ENCODE measurements at regions not wholly inside any gene's neighbourhood (a gene's known extent, or its start where the extent isn't known, plus 50 kb on each side); places are given as distances from the start of the nearest gene placed in this dataset.

- peak; percentile 9 for DNase-seq
- TF ChIP-seq, protein P1, sequence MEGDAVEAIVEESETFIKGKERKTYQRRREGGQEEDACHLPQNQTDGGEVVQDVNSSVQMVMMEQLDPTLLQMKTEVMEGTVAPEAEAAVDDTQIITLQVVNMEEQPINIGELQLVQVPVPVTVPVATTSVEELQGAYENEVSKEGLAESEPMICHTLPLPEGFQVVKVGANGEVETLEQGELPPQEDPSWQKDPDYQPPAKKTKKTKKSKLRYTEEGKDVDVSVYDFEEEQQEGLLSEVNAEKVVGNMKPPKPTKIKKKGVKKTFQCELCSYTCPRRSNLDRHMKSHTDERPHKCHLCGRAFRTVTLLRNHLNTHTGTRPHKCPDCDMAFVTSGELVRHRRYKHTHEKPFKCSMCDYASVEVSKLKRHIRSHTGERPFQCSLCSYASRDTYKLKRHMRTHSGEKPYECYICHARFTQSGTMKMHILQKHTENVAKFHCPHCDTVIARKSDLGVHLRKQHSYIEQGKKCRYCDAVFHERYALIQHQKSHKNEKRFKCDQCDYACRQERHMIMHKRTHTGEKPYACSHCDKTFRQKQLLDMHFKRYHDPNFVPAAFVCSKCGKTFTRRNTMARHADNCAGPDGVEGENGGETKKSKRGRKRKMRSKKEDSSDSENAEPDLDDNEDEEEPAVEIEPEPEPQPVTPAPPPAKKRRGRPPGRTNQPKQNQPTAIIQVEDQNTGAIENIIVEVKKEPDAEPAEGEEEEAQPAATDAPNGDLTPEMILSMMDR (IDR thresholded peaks at IDR 0.05) = no peak
- no peak for TF ChIP-seq POLR2A (IDR thresholded peaks at IDR 0.05)
- intact Hi-C loops (cut with DNase I; ENCODE audit: low total_unique reads) = no loop called here
- no peaks in the 10 kb centered on the region for H3K9me3 ChIP-seq
- no peak overlapping the region for H3K27ac ChIP-seq
- 91 to 92% methylated on average over 15 of the region's 15 CpGs for WGBS, 2 donors
- H3K27me3 ChIP-seq = no peaks in the 10 kb centered on the region
- no peak overlapping the region for H3K4me3 ChIP-seq
- no peaks in the 10 kb centered on the region for H3K36me3 ChIP-seq (ENCODE audit: low read depth, missing control alignments)
- H3K4me1 ChIP-seq = no peaks in the 10 kb centered on the region
Observed at GRCh38 chr6:170108890-170109587, 181.8 kb downstream of the DLL1 start.

- no peaks in the 10 kb centered on the region for H3K27me3 ChIP-seq
- TF ChIP-seq, protein P1 (IDR thresholded peaks at IDR 0.05) = no peak
- no peak for TF ChIP-seq POLR2A (IDR thresholded peaks at IDR 0.05)
- DNase-seq = peak; percentile 6
- no peaks in the 10 kb centered on the region for H3K4me1 ChIP-seq
- intact Hi-C loops (cut with DNase I; ENCODE audit: low total_unique reads) = no loop called here
- H3K36me3 ChIP-seq (ENCODE audit: low read depth, missing control alignments) = no peaks in the 10 kb centered on the region
- H3K27ac ChIP-seq = no peak overlapping the region
- H3K4me3 ChIP-seq = no peak overlapping the region
- 93% methylated on average over 7 to 9 of the region's 9 CpGs for WGBS, 2 donors
- H3K9me3 ChIP-seq = no peaks in the 10 kb centered on the region
Observed at GRCh38 chr6:170108456-170108855, 182.4 kb downstream of the DLL1 start.

GRCh38 chr6:170107606-170108222, 183.2 kb downstream of the DLL1 start:
- Histone ChIP-seq H3K9me3 (no peaks in the 10 kb centered on the region), H3K27ac (no peak overlapping the region), H3K36me3 (ENCODE audit: low read depth, missing control alignments) (no peaks in the 10 kb centered on the region), H3K27me3 (no peaks in the 10 kb centered on the region), H3K4me1 (no peaks in the 10 kb centered on the region), H3K4me3 (no peak overlapping the region)
- no peak for TF ChIP-seq POLR2A (IDR thresholded peaks at IDR 0.05)
- TF ChIP-seq, protein P1 (IDR thresholded peaks at IDR 0.05) = no peak
- 91 to 93% methylated on average over 13 of the region's 13 CpGs for WGBS, 2 donors
- intact Hi-C loops (cut with DNase I; ENCODE audit: low total_unique reads) = no loop called here
- peak; percentile 11 for DNase-seq

DNA sequence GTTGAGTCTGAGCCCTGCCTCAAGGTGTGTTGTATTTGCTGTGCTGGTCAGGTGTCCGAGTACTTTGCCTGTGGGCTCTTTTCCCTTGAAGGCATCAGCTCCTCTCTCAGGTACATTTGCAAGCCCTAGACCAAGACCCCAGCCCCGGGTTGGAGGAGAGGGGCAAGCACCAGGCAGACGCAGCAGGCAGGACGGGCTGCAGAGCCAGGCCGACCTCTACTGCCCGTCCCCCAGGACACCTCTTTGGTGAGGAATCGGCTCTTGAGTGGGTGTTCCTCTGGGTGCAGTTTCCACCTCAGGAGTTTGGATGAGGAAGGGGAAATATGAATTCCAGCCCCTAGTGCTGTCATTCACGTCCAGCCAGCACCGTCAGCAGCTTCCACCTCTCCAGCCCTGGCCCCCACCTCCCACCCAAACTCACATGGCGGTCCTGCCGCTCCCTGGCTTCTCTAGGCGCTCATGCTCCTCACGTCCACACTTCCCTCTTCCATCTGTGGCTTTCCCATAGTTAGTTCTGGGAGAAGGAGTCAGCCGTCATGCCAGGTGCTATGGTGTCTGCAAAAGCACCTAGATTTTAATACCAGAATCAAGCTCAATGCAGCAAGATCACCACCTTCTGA, 183.9 kb downstream of the DLL1 start:
- H3K4me1 ChIP-seq = no peaks in the 10 kb centered on the region
- no peaks in the 10 kb centered on the region for H3K9me3 ChIP-seq
- WGBS, 2 donors = 90 to 91% methylated on average over 8 to 14 of the region's 14 CpGs
- H3K36me3 ChIP-seq (ENCODE audit: low read depth, missing control alignments) = no peaks in the 10 kb centered on the region
- no peak overlapping the region for H3K27ac ChIP-seq
- no peaks in the 10 kb centered on the region for H3K27me3 ChIP-seq
- intact Hi-C loops (cut with DNase I; ENCODE audit: low total_unique reads) = no loop called here
- peak; percentile 4 for DNase-seq
- H3K4me3 ChIP-seq = no peak overlapping the region
- TF ChIP-seq, protein P1 (IDR thresholded peaks at IDR 0.05) = no peak
- no peak for TF ChIP-seq POLR2A (IDR thresholded peaks at IDR 0.05)

Measured in testis (tissue), 2 donors.